Spleen (tissue), 7 donors: ENCODE measurements at regions not wholly inside any gene's neighbourhood (a gene's known extent, or its start where the extent isn't known, plus 50 kb on each side); places are given as distances from the start of the nearest gene placed in this dataset.

Source experiments
- CTCF ChIP-seq, 11 experiments: fragments of 200-600 bp in 7 of 11; fragments of 450-650 bp in 4 of 11; sonication (generic) in 4 of 11; IDR thresholded peaks in 8 of 11; conservative IDR thresholded peaks in 3 of 11; 1 replicate in 7 of 11; 2 replicates in 4 of 11; pipeline versions ENCODE4 v1.4.0 to v1.8.0; 2016 to 2021; ENCODE audit warnings: antibody characterized with exemption in 11 of 11, inconsistent platforms in 4 of 11, mild to moderate bottlenecking in 1 of 11
- POLR2A ChIP-seq, 3 donors: fragments of 450-650 bp; IDR thresholded peaks; one replicate each; pipeline ENCODE4 v1.5.1; 2017; ENCODE audit warnings: antibody characterized with exemption in 3 of 3, mild to moderate bottlenecking in 1 of 3
- donor health status: DM: no; HTN: no; CAD: no; lungs with moderate emphysema.
- donor health status: DM: no; HTN: no; CAD: no.
- donor health status: DM: no; HTN: no; CAD: no.

DNA sequence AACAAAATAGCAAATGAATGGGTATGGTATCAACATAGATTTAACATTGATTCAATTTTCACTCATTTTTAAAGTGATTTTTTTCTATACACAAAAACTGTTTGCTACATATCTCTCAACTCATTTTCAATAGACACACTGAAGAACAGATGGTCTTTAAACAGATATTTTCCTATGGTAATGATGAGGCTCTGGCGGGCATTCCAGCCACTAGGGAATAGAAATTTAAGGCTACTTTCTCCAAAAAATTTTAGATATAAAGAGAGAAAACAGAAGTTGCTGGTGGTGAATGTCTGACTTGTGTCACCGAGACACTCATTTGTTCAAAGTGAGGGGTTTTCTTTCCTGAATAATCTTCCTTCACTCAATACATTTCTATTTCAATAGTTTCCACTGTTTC is 693.0 kb downstream of the ETS1 start:
- TF ChIP-seq CTCF (IDR thresholded peaks at IDR 0.05 in 8 of 11, conservative IDR thresholded peaks at IDR 0.05 in 3 of 11) (no peak), POLR2A (IDR thresholded peaks at IDR 0.05) (no peak)
